Dermis blood vessel endothelial cell (primary cell): ENCODE measurements at regions not wholly inside any gene's neighbourhood (a gene's known extent, or its start where the extent isn't known, plus 50 kb on each side); places are given as distances from the start of the nearest gene placed in this dataset.

ENCODE experiments used
- DNase-seq: peaks from one replicate; pipeline ENCODE4 v3.0.0; 2010

GRCh38 chr19:28522545-28522922 lies 690.4 kb downstream of the UQCRFS1 start:
- DNase-seq, result no peak

- DNase-seq, result no peak
Measured at GRCh38 chr19:28521614-28522544, 691.1 kb downstream of the UQCRFS1 start.

GRCh38 chr19:28520998-28521568 lies 691.9 kb downstream of the UQCRFS1 start:
- no peak for DNase-seq

- DNase-seq, result no peak
Measured at GRCh38 chr19:28519952-28520861, 692.7 kb downstream of the UQCRFS1 start.

- DNase-seq, result no peak
Measured at GRCh38 chr19:28519218-28519779, 693.7 kb downstream of the UQCRFS1 start.

DNA sequence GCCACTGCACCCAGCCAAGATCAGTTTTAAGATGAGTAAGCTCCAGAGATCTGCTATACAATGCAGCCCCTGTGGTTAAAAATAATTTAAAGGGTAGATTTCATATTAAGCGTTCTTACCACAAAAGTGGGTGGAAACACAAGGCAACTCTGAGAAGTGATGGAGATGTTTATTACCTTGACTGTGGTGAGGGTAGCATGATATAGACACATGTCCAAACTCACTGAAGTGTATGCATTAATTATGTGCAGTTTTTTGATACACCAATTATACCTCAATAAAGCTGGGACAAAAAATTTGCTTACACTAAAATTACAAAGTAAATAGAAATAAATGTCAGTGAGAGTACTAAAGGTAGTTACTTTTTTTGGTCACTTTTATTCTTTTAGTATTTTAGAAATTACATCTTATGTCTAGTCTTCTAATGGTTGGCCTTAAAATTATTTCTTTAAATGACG lies 696.5 kb downstream of the UQCRFS1 start:
- DNase-seq, result no peak

GRCh38 chr19:28514166-28514565 lies 698.8 kb downstream of the UQCRFS1 start:
- DNase-seq, result no peak

DNA sequence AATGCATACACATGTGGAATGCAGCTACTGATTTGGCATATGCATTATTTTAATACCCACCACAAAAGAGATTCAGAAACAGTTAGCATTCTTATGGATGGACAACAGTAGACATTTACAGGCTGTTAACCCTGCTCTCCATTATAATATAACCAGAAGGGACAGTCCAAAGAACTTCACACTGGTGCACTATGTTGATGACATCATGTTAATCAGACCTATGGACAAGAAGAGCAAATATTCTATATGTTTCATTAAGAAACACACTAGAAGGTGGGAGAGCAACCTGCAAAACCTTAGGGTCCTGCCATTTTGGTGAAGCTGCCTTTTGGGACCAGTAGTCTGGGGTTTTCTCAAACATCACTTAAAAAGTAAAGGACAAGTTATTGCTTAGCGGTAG lies 701.3 kb downstream of the UQCRFS1 start:
- no peak for DNase-seq

GRCh38 chr19:28509079-28509895 lies 703.7 kb downstream of the UQCRFS1 start:
- DNase-seq, result no peak

DNA sequence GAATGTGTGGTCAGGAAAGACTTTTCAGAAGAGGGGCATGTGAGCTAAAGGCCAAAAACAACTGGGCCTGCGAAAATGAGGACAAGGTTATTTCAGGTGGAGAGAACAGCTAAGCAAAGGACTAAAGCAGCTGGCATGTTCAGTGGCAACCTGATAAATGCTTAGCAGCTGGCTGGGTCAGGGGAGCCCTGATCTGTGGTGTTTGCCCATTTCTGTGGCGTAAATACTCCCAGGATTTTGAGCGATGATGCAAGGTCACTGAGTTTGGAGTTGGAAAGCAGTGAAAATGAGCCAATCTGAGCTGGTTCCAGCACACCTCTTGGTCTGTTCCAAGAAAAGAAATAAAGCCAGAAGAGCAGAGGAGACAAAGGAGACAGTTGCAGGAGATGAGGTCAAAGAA lies 704.3 kb downstream of the UQCRFS1 start:
- no peak for DNase-seq

DNA sequence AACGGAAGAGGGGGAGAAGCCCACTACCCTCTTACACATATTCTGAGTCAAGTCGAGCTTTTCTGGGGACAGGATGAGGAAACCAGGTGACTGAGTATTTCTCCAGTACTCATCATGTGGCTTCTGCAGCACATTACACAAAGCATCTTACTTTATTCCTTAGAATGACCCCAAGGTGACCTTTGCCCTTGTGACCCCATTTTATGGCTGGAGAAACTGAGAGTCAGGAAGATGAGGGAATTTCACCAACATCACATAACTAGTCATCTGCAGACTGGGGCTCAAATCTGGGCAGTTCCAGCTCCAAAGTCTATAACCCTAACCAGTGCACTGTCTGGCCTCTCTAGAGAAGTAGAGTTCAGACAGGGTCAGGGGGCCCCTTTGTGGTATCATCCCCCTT lies 707.0 kb downstream of the UQCRFS1 start:
- DNase-seq, result no peak

DNA sequence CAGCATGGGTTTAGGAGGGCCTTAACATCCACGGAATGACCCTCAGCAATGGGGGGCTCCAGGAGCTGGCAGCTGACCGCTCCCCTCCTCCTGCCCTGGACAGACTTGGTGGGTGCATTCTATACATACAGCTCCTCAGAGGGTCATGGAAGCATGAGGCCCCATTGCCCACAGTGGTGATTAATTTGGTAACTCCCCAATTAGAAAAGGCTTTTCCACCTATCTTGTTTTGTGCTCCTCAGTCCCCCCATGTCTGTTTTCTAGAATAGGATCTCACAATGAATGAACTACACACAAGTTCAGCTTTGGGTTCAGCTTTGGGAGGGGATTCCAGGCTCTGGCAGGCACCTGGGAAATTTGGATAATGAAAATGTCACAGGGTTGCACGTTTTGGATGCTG lies 707.8 kb downstream of the UQCRFS1 start:
- DNase-seq, result no peak

DNA sequence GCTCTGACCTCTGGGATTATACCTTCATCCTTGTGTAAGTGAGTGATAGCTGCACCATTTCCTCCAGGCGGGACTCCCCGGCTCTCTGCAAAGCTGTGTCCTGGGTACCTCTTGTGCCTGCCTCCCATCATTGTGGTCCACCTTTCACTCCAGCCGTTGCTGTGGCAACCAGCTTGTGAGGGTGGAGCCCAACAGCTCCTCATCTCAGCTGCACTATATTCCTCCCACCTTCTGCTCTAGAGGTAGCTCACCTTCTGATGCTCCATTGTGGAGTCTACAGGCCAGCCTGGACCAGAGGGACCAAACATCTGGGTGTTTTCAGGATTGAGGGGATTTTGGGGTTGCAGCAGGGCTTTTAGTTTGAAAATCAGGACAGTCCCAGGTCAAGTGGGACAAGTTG lies 708.2 kb downstream of the UQCRFS1 start:
- DNase-seq, result no peak

DNA sequence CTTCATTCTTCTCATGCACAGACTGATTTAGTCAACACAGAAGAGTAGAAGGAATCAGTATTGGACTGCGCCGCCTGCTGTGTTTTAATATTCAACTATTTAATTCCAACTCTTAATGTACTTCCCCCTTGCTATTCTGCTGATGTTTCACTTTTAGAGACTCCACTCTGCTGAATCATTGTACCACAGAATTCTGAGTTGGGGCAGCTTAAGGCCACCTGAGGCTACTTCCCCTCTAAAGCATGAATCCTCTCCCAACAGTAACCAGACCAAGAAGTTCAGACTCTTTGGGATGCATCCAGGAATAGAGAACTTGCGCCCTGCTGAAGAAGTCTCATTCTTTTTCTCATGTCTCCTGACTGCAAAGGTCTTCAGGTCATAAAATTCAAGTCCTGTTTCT lies 708.8 kb downstream of the UQCRFS1 start:
- DNase-seq, result no peak

DNA sequence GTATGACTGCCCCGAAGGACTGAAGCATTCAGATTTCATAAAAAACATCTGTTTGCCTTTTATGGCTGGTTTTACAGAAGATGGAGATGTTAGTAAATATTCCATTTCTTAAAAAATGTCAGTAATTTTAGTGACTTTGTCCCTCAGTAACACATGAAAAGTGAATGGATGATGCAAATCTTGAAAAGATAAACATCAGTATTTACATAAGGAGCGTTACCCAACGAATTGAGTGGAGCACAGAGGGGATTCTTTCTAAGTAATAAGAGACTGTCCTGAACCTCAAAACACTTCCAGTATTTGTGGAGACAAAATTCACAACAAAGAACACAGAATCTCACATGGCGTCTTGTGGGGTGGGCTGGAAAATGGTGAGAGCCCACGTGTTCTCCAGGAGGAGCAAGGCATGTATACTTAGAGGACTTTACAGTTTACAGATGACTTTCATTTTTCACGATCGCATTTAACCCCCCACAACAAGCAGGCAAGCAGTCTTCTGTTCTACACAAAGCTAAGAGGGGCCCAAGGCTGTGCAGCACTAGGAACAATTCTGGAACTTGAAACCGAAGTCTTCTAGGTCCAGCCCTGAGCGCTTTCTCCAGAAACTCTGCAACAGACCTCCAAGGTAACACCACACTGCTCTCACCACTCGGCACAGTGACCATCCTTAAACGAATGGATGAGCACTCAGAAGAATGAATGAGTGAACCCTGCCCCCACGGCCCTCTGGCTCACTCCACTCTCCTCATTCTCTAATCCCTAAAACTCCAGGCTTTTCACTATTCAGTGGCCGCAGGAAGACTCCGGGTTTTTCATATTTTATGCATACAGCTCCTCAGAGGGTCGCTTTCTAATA lies 709.8 kb downstream of the UQCRFS1 start:
- DNase-seq, result no peak

DNA sequence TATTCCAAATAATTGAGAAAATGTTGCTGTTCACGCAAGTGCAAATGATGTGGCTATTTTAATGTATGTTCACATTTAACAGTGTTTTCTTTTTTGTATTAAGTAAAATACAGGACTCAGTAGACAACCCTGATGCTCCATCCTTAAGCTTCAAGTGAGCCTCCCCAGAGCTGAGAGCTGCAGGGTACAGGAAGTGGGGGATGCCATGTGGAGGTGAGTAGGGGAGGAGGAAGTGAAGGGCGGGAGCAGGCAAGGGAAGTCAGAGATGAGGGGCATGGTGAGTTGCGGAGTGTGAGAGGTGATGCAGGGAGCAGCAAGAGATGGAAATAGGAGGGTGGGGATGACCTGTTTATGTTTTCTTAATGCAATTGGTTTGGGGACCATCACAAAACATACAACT lies 711.0 kb downstream of the UQCRFS1 start:
- DNase-seq, result no peak

- DNase-seq, result no peak
Measured at GRCh38 chr19:28500982-28501630, 711.8 kb downstream of the UQCRFS1 start.

- DNase-seq, result no peak
Measured at GRCh38 chr19:28500296-28500695, 712.7 kb downstream of the UQCRFS1 start.

DNA sequence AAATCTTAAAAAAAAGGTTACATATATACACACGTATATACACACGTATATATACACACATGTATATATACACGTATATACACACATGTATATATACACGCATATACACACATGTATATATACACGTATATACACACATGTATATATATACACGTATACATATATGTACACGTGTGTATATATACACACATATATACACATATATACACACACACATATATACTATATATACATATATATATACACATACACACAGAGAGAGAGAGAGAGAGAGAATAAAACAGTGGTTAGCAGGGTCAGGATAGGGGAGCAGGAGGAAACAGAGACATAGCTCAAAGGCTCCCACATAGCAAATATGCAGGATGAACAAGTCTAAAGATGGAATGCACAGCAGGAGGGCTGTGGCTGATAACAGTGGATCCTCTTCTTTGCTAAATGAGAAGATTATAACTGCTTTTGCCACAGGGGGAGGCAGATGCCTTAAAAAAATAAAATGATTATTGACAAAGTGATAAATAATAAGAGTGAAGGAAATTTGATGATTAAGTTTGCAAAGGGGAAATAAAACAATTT lies 714.5 kb downstream of the UQCRFS1 start:
- no peak for DNase-seq

- DNase-seq, result no peak
Measured at GRCh38 chr19:28497887-28498286, 715.1 kb downstream of the UQCRFS1 start.
